Natural killer cell treated with Interleukin-12 subunit alpha and Interleukin-12 subunit beta and Interleukin-15 and Interleukin-18, amount 100 ng/mL, for 72 hours (primary cell): ENCODE measurements at regions not wholly inside any gene's neighbourhood (a gene's known extent, or its start where the extent isn't known, plus 50 kb on each side); places are given as distances from the start of the nearest gene placed in this dataset.
A peak's percentile ranks its signal among the peaks of the same experiment; 100 is the strongest.

Experiments
- ATAC-seq, 2 donors: fragments of 150-1000 bp; cut with Tn5 transposase in 1 of 2; sonication (Bioruptor Pico), chemical (Tn5 transposase) in 1 of 2; 2 replicates each; pipeline ENCODE4 v1.10.0; 2021
- DNase-seq: peaks from one replicate; pipeline ENCODE4 v3.0.0; 2022; ENCODE audit warnings: low spot score
- H3K27ac Mint-ChIP-seq, 2 donors: 1 replicate in 1 of 2; 2 replicates in 1 of 2; pipeline ENCODE4 v1.8.0; 2022; ENCODE audit warnings: mixed read lengths in 2 of 2, mild to moderate bottlenecking in 1 of 2, moderate library complexity in 1 of 2
- H3K27me3 Mint-ChIP-seq, 2 donors: 1 replicate in 1 of 2; 2 replicates in 1 of 2; pipeline ENCODE4 v1.8.0; 2022; ENCODE audit warnings: mixed read lengths in 2 of 2
- H3K36me3 Mint-ChIP-seq: one replicate; pipeline ENCODE4 v1.8.0; 2022; ENCODE audit warnings: mixed read lengths
- H3K4me1 Mint-ChIP-seq, 2 donors: 1 replicate in 1 of 2; 2 replicates in 1 of 2; pipeline ENCODE4 v1.8.0; 2022; ENCODE audit warnings: low read depth in 2 of 2, mixed read lengths in 2 of 2, mild to moderate bottlenecking in 1 of 2
- H3K4me3 Mint-ChIP-seq: one replicate; pipeline ENCODE4 v1.8.0; 2022; ENCODE audit warnings: mixed read lengths
- H3K9me3 Mint-ChIP-seq: 2 replicates; pipeline ENCODE4 v1.8.0; 2022; ENCODE audit warnings: mixed read lengths

DNA sequence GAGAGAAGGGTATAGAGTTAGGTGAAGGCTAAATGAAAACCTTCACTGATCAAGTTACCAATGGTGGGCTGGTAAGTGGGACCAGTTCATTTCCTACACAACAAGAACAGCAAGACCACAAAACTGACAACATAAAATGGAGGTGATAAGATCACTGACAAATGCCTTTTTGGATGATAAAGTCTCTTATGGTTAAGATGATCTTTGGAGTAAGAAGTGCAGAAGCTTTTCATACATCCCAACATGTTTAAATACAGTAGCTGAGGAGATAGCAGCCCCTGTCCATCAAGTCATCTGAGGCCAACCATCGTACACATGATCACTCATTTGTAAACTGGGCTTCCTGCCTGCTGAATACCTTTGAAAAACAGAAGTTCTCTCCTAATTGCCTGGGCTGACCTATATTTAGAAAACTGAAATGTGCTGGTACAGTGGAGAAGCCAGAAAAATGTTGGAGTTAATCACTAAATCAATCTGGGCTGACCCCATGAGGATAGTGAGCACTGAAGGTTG is 259.0 kb upstream of the ZFHX3 start:
- Mint-ChIP-seq H3K27ac (no peak overlapping the region), H3K4me3 (no peak overlapping the region), H3K27me3 (peaks cover 0 to 3% of the 10 kb centered on the region in 2 donors), H3K9me3 (no peaks in the 10 kb centered on the region), H3K4me1 (no peaks in the 10 kb centered on the region), H3K36me3 (no peaks in the 10 kb centered on the region)
- no peak for ATAC-seq
- DNase-seq, result no peak

DNA sequence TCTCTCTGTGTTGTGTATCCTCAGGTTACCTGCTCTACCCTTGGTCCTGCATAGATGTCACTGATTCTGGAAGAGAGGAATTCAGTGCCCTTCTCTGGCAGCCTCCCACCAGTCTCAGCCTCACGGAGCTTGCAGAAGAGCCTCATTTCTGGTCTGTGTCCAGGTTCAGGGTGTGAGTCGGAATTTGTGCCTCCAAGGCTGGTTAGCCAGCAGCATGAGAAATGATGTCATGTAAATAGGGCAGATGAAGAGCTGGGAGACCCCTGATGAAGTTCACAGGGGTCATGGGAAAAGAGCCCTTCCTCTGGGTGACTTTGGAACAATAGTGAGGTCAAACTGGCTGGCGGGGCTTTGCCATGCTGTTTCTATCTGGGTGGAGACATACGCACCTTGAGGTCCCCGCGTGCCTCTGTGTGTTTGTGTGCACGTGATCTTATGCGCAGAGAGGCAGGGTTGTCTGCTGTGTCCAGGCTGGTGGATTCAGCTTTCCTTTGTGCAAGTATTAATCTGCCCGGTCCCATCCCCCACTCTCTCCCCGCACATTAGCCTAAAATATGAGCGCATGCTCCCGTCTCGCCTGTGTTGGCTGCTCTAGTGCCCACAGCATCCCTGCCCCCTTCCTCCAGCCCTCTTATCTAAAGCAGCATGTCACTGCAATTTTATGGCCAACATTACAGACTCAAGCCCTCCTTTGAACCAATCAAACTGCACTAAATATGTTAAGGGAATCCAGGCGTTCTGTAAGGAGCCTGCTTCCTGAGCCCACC is 256.3 kb upstream of the ZFHX3 start:
- DNase-seq (no peak), ATAC-seq (no peak)
- H3K4me3 Mint-ChIP-seq, result no peak overlapping the region
- H3K36me3 Mint-ChIP-seq, result no peaks in the 10 kb centered on the region
- H3K27ac Mint-ChIP-seq, result no peak overlapping the region
- no peaks in the 10 kb centered on the region for H3K9me3 Mint-ChIP-seq
- no peaks in the 10 kb centered on the region for H3K4me1 Mint-ChIP-seq
- H3K27me3 Mint-ChIP-seq, result peaks cover 0 to 3% of the 10 kb centered on the region in 2 donors

DNA sequence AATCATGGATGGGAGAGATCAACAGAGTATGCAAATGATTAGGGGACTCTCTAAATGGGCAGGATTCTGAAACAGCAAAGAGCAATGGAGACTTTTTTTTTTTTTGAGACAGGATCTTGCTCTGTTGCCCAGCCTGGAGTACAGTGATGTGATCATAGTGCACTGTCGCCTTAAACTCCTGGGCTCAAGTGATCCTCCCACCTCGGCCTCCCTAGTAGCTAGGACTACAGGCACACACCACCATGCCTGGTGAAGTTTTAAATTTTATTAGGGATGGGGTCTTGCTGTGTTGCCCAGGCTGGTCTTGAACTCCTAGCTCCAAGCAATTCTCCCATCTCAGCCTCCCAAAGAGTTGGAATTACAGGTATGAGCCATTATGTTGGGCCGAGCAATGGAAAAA is 255.0 kb upstream of the ZFHX3 start:
- no peaks in the 10 kb centered on the region for H3K9me3 Mint-ChIP-seq
- H3K27ac Mint-ChIP-seq, result no peak overlapping the region
- no peak overlapping the region for H3K4me3 Mint-ChIP-seq
- peaks cover 0 to 3% of the 10 kb centered on the region in 2 donors for H3K27me3 Mint-ChIP-seq
- no peaks in the 10 kb centered on the region for H3K4me1 Mint-ChIP-seq
- no peaks in the 10 kb centered on the region for H3K36me3 Mint-ChIP-seq
- ATAC-seq, result no peak
- no peak for DNase-seq

DNA sequence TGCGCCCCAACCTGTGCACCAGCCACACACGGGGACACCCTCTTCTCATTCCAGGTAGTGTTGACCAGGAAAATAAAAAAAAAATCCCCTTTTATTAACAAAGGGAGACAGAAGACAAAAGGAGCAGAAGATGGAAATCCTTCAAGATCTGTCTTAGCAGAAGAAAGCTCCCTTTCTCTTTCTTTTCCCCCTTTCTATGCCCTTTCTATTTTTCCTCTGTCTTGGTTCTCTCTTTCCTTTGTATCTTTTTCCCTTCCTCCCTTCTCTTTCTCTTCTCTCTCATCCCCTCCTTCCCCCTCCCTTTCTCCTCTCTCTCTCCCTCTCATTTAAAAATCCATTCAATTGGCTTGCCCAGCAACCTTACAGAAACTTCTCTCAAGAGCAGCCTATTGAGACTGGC is 254.1 kb upstream of the ZFHX3 start:
- no peak for ATAC-seq
- no peaks in the 10 kb centered on the region for H3K9me3 Mint-ChIP-seq
- H3K4me1 Mint-ChIP-seq, result no peaks in the 10 kb centered on the region
- no peak overlapping the region for H3K27ac Mint-ChIP-seq
- no peak overlapping the region for H3K4me3 Mint-ChIP-seq
- DNase-seq, result no peak
- H3K36me3 Mint-ChIP-seq, result no peaks in the 10 kb centered on the region
- peaks cover 0 to 3% of the 10 kb centered on the region in 2 donors for H3K27me3 Mint-ChIP-seq

DNA sequence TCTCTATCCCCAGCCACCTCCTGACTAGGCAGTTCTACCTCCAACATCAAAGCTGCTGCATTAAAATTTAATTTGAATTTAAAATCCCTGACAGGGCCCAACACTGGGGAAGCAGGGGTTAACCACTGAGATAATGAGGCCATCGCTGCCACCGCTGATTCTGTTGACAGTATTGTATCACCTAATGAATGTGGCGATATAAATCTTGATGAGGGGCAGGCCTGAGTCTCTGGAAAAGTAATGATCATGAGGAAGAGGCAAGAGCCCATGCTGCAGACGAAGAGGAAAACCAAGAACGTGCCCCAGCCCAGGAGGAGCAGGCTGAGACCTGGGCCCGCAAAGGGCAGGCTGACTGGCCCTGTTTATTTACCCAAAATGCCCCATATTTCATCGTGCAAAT is 251.4 kb upstream of the ZFHX3 start:
- no peak overlapping the region for H3K27ac Mint-ChIP-seq
- H3K27me3 Mint-ChIP-seq, result peaks cover 0 to under 1% of the 10 kb centered on the region in 2 donors
- no peak overlapping the region for H3K4me3 Mint-ChIP-seq
- H3K4me1 Mint-ChIP-seq, result no peaks in the 10 kb centered on the region
- ATAC-seq (no peak), DNase-seq (no peak)
- no peaks in the 10 kb centered on the region for H3K9me3 Mint-ChIP-seq
- no peaks in the 10 kb centered on the region for H3K36me3 Mint-ChIP-seq

DNA sequence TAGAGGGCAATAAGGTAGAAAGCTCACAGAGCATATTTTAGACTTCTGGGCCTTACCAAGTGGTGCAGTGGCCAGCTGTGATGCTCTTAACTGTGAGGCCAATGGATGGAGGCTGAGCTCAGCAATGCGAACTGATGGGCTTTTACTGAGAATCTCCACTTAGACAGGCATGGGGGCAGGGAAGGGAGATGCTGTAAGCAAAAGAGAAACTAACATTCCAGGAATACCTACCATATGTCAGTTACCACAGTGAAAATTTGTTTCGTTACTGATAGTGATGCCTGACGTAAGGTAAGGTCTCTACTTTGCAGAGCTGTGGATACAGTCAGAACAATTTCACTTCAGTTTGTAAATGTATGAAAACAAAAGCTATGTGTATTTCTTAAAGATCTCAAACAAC is 250.6 kb upstream of the ZFHX3 start:
- Mint-ChIP-seq H3K4me1 (no peaks in the 10 kb centered on the region), H3K27ac (no peak overlapping the region), H3K27me3 (no peaks in the 10 kb centered on the region), H3K9me3 (no peaks in the 10 kb centered on the region), H3K4me3 (no peak overlapping the region), H3K36me3 (no peaks in the 10 kb centered on the region)
- DNase-seq (no peak), ATAC-seq (no peak)

DNA sequence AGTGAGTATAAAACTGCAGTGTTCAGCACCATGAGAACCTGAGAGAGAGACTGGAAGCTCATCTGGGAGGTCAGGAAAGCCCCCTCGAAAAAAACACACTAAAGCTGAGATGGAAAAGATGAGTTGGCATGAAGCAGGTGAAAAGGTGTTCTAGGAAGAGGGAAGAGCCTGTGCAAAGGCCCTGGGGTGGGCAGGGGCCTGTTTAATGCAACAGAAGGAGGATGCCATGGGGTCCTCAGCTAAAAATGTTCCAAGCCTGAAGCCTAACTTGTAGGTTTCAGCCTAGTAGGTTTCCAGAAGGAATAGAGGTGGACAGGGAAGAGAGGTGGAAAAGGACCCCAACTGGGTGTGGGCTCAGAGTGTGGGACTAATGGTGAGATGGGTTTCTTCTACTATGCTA is 242.3 kb upstream of the ZFHX3 start:
- H3K4me3 Mint-ChIP-seq, result no peak overlapping the region
- peaks cover 13 to 14% of the 10 kb centered on the region in 2 donors for H3K27me3 Mint-ChIP-seq
- no peaks in the 10 kb centered on the region for H3K36me3 Mint-ChIP-seq

DNA sequence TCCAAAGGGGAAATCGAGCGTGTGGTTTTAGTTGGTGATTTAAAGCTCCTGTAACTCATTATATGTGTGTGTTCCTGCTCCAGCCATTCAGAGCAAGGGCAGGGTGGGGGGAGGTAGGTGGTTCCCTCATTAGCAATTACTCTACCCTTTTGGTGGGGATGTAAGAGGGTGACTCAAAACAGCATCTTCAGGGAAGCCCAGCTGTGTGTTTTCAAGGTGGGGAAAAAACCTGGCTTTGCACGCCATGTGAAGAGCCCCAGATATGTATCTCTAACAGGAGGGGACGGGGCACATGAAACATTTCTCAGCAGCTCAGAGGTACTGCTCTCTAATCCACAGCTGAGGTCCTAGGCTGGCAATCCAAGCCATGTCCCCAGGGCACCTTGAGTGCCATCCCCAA is 241.3 kb upstream of the ZFHX3 start:
- H3K27ac Mint-ChIP-seq, result no peak overlapping the region
- no peaks in the 10 kb centered on the region for H3K4me1 Mint-ChIP-seq
- DNase-seq (no peak), ATAC-seq (no peak)
- H3K9me3 Mint-ChIP-seq, result no peaks in the 10 kb centered on the region
- no peak overlapping the region for H3K4me3 Mint-ChIP-seq
- H3K27me3 Mint-ChIP-seq, result peaks cover 13 to 16% of the 10 kb centered on the region in 2 donors
- no peaks in the 10 kb centered on the region for H3K36me3 Mint-ChIP-seq

More for the DNA sequence above, 242.3 kb upstream of the ZFHX3 start:
- Mint-ChIP-seq H3K9me3 (no peaks in the 10 kb centered on the region), H3K4me1 (no peaks in the 10 kb centered on the region), H3K27ac (no peak overlapping the region)
- no peak for ATAC-seq
- no peak for DNase-seq

DNA sequence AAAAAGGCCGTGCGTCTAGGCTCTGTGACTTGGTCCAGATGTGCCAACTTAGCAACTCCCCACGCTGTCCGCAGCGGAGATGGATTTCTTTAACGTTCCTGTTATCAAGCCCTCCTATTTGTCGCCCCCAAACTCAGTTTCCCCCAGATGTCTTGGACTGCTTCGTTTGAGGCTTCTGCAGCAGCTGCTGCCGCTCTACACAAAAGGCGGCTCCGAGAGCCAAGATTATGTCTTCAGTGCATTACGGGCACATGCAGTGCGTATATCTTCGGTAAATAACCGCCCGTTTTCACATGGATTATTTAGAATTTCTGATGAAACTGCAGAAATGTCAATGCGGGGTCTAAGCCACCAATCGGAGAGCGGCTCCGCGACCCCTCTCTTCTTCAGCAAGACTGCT is 240.6 kb upstream of the ZFHX3 start:
- Mint-ChIP-seq H3K4me1 (no peaks in the 10 kb centered on the region), H3K27me3 (peaks cover 13 to 16% of the 10 kb centered on the region in 2 donors), H3K27ac (no peak overlapping the region), H3K36me3 (no peaks in the 10 kb centered on the region), H3K9me3 (no peaks in the 10 kb centered on the region), H3K4me3 (no peak overlapping the region)
- no peak for ATAC-seq
- DNase-seq, result no peak

DNA sequence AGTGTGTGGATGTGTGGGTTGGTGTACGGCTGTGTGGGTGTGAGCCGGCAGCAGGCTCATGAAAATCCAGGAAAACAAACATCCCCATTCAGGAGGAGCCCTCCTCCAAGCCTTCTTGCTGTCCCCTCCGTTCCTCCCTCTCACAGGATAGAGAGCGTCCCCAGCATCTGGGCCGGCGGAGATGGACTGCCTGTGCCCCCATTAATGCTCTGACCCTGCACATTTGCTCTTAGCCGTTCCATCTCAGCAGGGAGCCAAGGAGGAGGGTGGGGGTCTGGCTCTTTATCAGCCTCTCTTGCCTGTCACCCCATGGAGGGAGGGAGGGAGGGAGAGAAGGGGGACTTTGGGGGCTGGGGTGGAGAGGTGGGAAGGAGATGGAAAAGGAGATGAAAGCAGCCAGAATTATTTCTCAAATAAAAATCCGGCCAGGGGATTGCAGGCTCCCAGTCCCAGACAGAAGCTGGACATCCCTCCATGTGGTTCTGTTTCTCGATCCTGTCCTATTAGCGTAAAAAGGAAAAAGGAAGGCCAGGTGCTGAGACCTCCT is 240.0 kb upstream of the ZFHX3 start:
- H3K27me3 Mint-ChIP-seq, result peaks cover 11 to 16% of the 10 kb centered on the region in 2 donors
- no peak overlapping the region for H3K4me3 Mint-ChIP-seq
- no peak for DNase-seq
- H3K4me1 Mint-ChIP-seq, result no peaks in the 10 kb centered on the region
- no peak for ATAC-seq
- no peaks in the 10 kb centered on the region for H3K36me3 Mint-ChIP-seq
- no peak overlapping the region for H3K27ac Mint-ChIP-seq
- H3K9me3 Mint-ChIP-seq, result no peaks in the 10 kb centered on the region

DNA sequence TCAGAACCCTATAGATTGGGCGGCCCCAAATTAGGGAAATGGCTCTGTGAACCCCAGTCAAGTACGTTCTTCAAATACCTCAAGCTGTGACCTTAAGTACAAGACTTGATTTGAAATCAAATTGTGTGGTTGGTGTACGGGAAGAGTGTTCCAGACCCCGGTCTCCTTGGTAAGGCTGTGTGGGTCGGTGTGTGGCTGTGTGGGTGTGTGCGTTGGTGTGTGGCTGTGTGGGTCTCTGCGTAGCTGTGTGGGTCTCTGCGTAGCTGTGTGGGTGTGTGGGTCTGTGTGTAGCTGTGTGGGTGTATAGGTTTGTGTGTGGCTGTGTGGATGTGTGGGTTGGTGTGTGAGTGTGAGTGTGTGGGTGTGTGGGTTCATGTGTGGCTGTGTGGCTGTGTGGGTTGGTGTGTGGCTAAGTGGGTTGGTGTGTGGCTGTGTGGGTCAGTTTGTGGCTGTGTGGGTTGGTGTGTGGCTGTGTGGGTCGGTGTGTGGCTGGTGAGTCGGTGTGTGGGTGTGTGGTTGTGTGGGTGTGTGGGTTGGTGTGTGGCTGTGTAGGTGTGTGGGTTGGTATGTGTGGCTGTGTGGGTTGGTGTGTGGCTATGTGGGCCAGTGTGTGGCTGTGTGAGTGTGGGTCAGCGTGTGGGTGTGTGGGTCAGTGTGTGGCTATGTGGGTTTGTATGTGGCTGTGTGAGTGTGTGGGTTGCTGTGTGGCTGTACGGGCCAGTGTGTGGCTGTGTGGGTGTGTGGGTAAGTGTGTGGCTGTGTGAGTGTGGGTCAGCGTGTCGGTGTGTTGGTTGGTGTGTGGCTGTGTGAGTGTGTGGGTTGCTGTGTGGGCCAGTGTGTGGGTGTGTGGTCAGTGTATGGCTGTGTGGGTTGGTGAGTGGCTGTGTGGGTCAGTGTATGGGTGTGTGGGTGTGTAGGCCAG is 238.7 kb upstream of the ZFHX3 start:
- Mint-ChIP-seq H3K27me3 (peaks cover 14 to 17% of the 10 kb centered on the region in 2 donors), H3K9me3 (no peaks in the 10 kb centered on the region), H3K4me3 (no peak overlapping the region), H3K4me1 (no peaks in the 10 kb centered on the region), H3K36me3 (no peaks in the 10 kb centered on the region), H3K27ac (no peak overlapping the region)
- DNase-seq (no peak), ATAC-seq (peak in 1 of 2 donors; percentile 44)

DNA sequence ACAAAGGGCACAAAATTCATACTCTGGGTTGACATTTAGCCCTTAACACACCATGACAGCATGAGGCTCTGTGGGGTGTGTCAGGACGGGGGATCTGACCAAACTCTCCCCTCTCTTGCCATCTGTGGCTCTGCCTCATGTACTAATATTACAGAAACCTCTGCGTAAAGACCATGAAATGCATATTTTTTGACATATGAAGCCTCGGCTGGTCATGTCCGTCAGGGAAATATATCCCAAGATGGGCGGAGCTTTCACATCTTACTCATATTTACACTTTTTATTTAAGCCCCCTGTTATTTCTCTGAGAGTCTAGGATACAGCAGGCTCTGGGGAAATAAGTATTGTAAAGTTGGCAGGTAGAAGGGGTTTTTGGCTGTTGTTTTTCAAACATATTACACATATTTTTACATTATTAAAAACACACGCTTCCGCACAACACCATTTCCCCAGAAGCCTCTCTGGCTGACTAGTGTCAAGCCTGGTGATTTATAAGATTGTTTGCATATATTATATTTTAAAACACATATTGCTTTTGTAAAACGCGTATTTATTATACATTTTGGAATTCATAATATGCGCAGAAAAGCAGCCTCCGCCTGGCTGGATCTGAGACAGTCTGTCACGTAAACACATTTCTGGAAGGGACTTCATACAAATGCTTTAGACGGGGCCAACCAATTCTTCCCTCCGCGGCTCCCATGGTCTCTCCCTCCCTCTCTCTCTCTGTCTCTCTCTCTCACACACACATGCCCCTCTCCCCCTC is 237.7 kb upstream of the ZFHX3 start:
- H3K27me3 Mint-ChIP-seq, result peaks cover 14 to 17% of the 10 kb centered on the region in 2 donors
- no peak overlapping the region for H3K27ac Mint-ChIP-seq
- H3K4me1 Mint-ChIP-seq, result no peaks in the 10 kb centered on the region
- H3K4me3 Mint-ChIP-seq, result no peak overlapping the region
- ATAC-seq (no peak), DNase-seq (no peak)
- no peaks in the 10 kb centered on the region for H3K9me3 Mint-ChIP-seq
- H3K36me3 Mint-ChIP-seq, result no peaks in the 10 kb centered on the region

DNA sequence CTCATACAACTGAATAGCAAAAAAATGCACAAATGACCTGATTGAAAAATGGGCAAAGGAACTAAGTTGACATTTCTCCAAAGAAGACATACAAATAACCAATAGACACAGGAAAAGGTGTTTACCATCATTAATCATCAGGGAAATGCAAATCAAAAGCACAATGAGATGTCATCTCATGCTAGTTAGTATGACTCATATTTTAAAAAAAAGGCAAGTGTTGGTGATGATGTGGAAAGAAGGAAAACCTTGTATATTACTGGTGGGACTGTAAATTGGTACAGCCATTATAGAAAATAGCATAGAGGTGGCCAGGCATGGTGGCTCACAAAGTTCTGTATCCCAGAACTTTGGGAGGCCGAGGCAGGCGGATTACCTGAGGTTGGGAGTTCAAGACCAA is 232.5 kb upstream of the ZFHX3 start:
- no peak for DNase-seq
- no peak overlapping the region for H3K4me3 Mint-ChIP-seq
- no peaks in the 10 kb centered on the region for H3K4me1 Mint-ChIP-seq
- ATAC-seq, result no peak
- H3K27me3 Mint-ChIP-seq, result peaks cover 8 to 15% of the 10 kb centered on the region in 2 donors
- H3K9me3 Mint-ChIP-seq, result no peaks in the 10 kb centered on the region
- H3K27ac Mint-ChIP-seq, result no peak overlapping the region
- H3K36me3 Mint-ChIP-seq, result no peaks in the 10 kb centered on the region
